ENCODE measurements at regions not wholly inside any gene's neighbourhood (a gene's known extent, or its start where the extent isn't known, plus 50 kb on each side); places are given as distances from the start of the nearest gene placed in this dataset.

GRCh38 chr9:11872471-11872870 lies 820.7 kb upstream of the TYRP1 start:
- Mint-ChIP-seq H3K36me3 (ENCODE audit: unreplicated experiment) (no peaks in the 10 kb centered on the region), H3K4me3 (ENCODE audit: unreplicated experiment) (no peak overlapping the region), H3K27ac (ENCODE audit: unreplicated experiment) (no peak overlapping the region), H3K4me1 (ENCODE audit: unreplicated experiment) (no peaks in the 10 kb centered on the region), H3K9me3 (ENCODE audit: unreplicated experiment) (no peaks in the 10 kb centered on the region), H3K27me3 (ENCODE audit: unreplicated experiment) (no peaks in the 10 kb centered on the region)
- TF ChIP-seq CTCF (IDR thresholded peaks at IDR 0.05) = no peak
- DNase-seq (ENCODE audit: extremely low spot score, unreplicated experiment) = no peak

GRCh38 chr9:11874414-11874813 lies 818.8 kb upstream of the TYRP1 start:
- Mint-ChIP-seq H3K4me3 (ENCODE audit: unreplicated experiment) (no peak overlapping the region), H3K9me3 (ENCODE audit: unreplicated experiment) (no peaks in the 10 kb centered on the region), H3K27me3 (ENCODE audit: unreplicated experiment) (no peaks in the 10 kb centered on the region), H3K27ac (ENCODE audit: unreplicated experiment) (no peak overlapping the region), H3K36me3 (ENCODE audit: unreplicated experiment) (no peaks in the 10 kb centered on the region), H3K4me1 (ENCODE audit: unreplicated experiment) (no peaks in the 10 kb centered on the region)
- TF ChIP-seq CTCF (IDR thresholded peaks at IDR 0.05) = no peak
- DNase-seq (ENCODE audit: extremely low spot score, unreplicated experiment) = no peak

GRCh38 chr9:11892401-11892800 lies 800.8 kb upstream of the TYRP1 start:
- Mint-ChIP-seq H3K27ac (ENCODE audit: unreplicated experiment) (no peak overlapping the region), H3K36me3 (ENCODE audit: unreplicated experiment) (no peaks in the 10 kb centered on the region), H3K4me1 (ENCODE audit: unreplicated experiment) (no peaks in the 10 kb centered on the region), H3K9me3 (ENCODE audit: unreplicated experiment) (peaks cover 20% of the 10 kb centered on the region), H3K27me3 (ENCODE audit: unreplicated experiment) (no peaks in the 10 kb centered on the region), H3K4me3 (ENCODE audit: unreplicated experiment) (no peak overlapping the region)
- no peak for TF ChIP-seq CTCF (IDR thresholded peaks at IDR 0.05)
- DNase-seq (ENCODE audit: extremely low spot score, unreplicated experiment) = no peak

GRCh38 chr9:11893331-11893730 lies 799.9 kb upstream of the TYRP1 start:
- no peak for TF ChIP-seq CTCF (IDR thresholded peaks at IDR 0.05)
- no peak overlapping the region for H3K27ac Mint-ChIP-seq (ENCODE audit: unreplicated experiment)
- H3K4me3 Mint-ChIP-seq (ENCODE audit: unreplicated experiment) = no peak overlapping the region
- DNase-seq (ENCODE audit: extremely low spot score, unreplicated experiment) = no peak
- H3K4me1 Mint-ChIP-seq (ENCODE audit: unreplicated experiment) = no peaks in the 10 kb centered on the region
- no peaks in the 10 kb centered on the region for H3K36me3 Mint-ChIP-seq (ENCODE audit: unreplicated experiment)
- H3K27me3 Mint-ChIP-seq (ENCODE audit: unreplicated experiment) = no peaks in the 10 kb centered on the region
- peaks cover 20% of the 10 kb centered on the region for H3K9me3 Mint-ChIP-seq (ENCODE audit: unreplicated experiment)

- H3K27me3 Mint-ChIP-seq (ENCODE audit: unreplicated experiment) = no peaks in the 10 kb centered on the region
- TF ChIP-seq CTCF (IDR thresholded peaks at IDR 0.05) = no peak
- H3K4me1 Mint-ChIP-seq (ENCODE audit: unreplicated experiment) = no peaks in the 10 kb centered on the region
- DNase-seq (ENCODE audit: extremely low spot score, unreplicated experiment) = no peak
- peaks cover 20% of the 10 kb centered on the region for H3K9me3 Mint-ChIP-seq (ENCODE audit: unreplicated experiment)
- H3K36me3 Mint-ChIP-seq (ENCODE audit: unreplicated experiment) = no peaks in the 10 kb centered on the region
- no peak overlapping the region for H3K4me3 Mint-ChIP-seq (ENCODE audit: unreplicated experiment)
- no peak overlapping the region for H3K27ac Mint-ChIP-seq (ENCODE audit: unreplicated experiment)
Observed at GRCh38 chr9:11894136-11894535, 799.0 kb upstream of the TYRP1 start.

Measured in osteocyte (in vitro differentiated cells).